H1 (cell line): ENCODE measurements at regions not wholly inside any gene's neighbourhood (a gene's known extent, or its start where the extent isn't known, plus 50 kb on each side); places are given as distances from the start of the nearest gene placed in this dataset.

Source experiments
- FOSL1 ChIP-seq: IDR thresholded peaks from 2 replicates; pipeline ENCODE4 v1.6.1; 2011; ENCODE audit warnings: mild to moderate bottlenecking, low read depth, low read length, moderate library complexity; ENCODE audit not compliant: insufficient read depth
- RNF2 ChIP-seq: fragments of 200-900, 300-1000 bp; sonication (generic); IDR thresholded peaks from 2 replicates; pipeline ENCODE4 v1.7.1; 2016; ENCODE audit warnings: borderline replicate concordance, low read depth, mild to moderate bottlenecking, antibody characterized with exemption, low read length; ENCODE audit not compliant: poor library complexity, severe bottlenecking; ENCODE audit errors: missing control alignments
- TAF1 ChIP-seq: IDR thresholded peaks from 2 replicates; pipeline ENCODE4 v1.6.1; 2011; ENCODE audit warnings: mild to moderate bottlenecking, low read depth, low read length
- YY1 ChIP-seq: IDR thresholded peaks from 2 replicates; pipeline ENCODE4 v1.6.1; 2011; ENCODE audit warnings: low read depth, mild to moderate bottlenecking, low read length
- TF ChIP-seq, protein P1 (sequence below), 3 experiments: IDR thresholded peaks; 1 replicate in 2 of 3; 2 replicates in 1 of 3; pipeline versions ENCODE4 v1.5.1 to v1.6.1; 2011; ENCODE audit warnings: low read length in 3 of 3, mild to moderate bottlenecking in 3 of 3, inconsistent platforms in 2 of 3, low read depth in 1 of 3, moderate library complexity in 1 of 3; ENCODE audit not compliant: insufficient read depth in 1 of 3; ENCODE audit errors: control extremely low read depth in 1 of 3

DNA sequence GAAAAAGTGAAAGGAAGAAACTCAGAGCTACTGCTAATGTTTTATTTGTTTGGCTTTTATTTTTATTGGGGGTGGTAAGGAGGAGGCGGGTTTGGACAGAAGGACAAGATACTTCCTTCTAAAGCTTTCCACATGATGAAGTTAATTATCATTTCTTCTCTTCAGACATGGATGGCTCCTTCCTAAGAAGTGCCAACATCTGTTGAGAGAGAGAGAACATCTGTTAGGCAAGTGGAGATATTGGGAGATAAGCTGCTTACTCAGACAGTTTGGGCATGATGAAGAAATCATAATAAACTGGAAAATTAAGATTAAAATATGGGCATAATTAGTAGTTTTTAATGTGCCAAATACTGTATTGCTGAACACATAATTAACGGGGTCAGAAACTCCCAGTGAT is 535.7 kb upstream of the INTU start:
- TF ChIP-seq RNF2, result no peak
- TF ChIP-seq, protein P1, sequence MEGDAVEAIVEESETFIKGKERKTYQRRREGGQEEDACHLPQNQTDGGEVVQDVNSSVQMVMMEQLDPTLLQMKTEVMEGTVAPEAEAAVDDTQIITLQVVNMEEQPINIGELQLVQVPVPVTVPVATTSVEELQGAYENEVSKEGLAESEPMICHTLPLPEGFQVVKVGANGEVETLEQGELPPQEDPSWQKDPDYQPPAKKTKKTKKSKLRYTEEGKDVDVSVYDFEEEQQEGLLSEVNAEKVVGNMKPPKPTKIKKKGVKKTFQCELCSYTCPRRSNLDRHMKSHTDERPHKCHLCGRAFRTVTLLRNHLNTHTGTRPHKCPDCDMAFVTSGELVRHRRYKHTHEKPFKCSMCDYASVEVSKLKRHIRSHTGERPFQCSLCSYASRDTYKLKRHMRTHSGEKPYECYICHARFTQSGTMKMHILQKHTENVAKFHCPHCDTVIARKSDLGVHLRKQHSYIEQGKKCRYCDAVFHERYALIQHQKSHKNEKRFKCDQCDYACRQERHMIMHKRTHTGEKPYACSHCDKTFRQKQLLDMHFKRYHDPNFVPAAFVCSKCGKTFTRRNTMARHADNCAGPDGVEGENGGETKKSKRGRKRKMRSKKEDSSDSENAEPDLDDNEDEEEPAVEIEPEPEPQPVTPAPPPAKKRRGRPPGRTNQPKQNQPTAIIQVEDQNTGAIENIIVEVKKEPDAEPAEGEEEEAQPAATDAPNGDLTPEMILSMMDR (IDR thresholded peaks at IDR 0.05; ENCODE audit: control extremely low read depth in 1 of 3, insufficient read depth in 1 of 3, low read depth in 1 of 3, low read length in 3 of 3), result no peak
- TF ChIP-seq FOSL1, result no peak
- no peak for TF ChIP-seq YY1
- no peak for TF ChIP-seq TAF1
